ENCODE measurements at regions not wholly inside any gene's neighbourhood (a gene's known extent, or its start where the extent isn't known, plus 50 kb on each side); places are given as distances from the start of the nearest gene placed in this dataset.

- H3K4me1 ChIP-seq (ENCODE audit: insufficient read depth) = no peaks in the 10 kb centered on the region
- no peak for DNase-seq (ENCODE audit: extremely low spot score)
- WGBS = 21% methylated on average over 16 of the region's 16 CpGs
- no peaks in the 10 kb centered on the region for H3K36me3 ChIP-seq (ENCODE audit: insufficient read depth)
- no peak overlapping the region for H3K4me3 ChIP-seq (ENCODE audit: low read depth, low read length)
- no peak overlapping the region for H3K27ac ChIP-seq (ENCODE audit: low read depth)
These were observed 94.1 kb downstream of the SIK1 start for GRCh38 chr21:43332861-43333297.

DNA sequence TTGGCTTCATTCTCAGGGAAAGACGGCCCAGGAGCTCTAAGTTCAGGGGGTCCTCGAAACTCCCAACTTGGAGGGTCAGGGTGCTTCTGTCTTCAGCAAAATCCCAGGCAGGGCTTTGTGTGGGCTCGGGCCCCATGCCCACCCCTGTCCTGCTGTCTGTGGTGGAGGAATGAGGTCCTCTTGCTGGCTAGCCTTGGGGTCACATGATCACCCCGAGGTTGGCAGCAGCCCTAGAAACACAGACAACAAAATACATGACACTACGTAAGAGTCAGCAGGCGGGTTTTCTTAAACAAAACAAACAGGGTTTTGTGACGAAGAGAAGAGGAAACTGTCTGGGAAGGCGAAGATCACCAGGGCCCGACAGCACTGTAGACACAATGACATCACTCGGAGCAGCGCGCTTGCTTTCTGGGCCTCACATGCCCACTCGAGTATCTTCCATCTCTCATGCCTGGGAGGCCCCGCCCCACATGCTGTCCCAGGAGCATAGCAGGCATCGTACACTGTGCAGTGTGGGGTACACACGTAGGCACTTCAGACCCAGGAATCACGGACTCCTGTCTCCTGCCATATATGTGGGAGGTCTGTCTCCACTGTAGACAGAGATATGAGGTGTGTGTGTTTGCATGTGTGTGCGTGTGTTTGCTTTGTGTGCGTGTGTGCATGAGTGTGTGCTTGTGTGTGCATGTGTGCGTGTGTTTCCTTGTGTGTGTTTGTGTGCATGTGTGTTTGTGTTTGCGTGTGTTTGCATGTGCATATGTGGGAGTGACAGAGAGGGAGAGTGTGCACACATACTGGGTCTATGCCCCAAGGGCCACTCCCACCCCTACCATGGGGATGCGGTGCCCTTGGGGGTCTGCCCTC is 94.7 kb downstream of the SIK1 start:
- Histone ChIP-seq H3K4me1 (ENCODE audit: insufficient read depth) (no peaks in the 10 kb centered on the region), H3K27ac (ENCODE audit: low read depth) (no peak overlapping the region), H3K36me3 (ENCODE audit: insufficient read depth) (no peaks in the 10 kb centered on the region), H3K4me3 (ENCODE audit: low read depth, low read length) (no peak overlapping the region)
- WGBS = 52% methylated on average over 22 of the region's 22 CpGs
- DNase-seq (ENCODE audit: extremely low spot score) = no peak

GRCh38 chr21:43331111-43331961 is 95.6 kb downstream of the SIK1 start:
- no peak for DNase-seq (ENCODE audit: extremely low spot score)
- Histone ChIP-seq H3K27ac (ENCODE audit: low read depth) (no peak overlapping the region), H3K4me3 (ENCODE audit: low read depth, low read length) (no peak overlapping the region), H3K36me3 (ENCODE audit: insufficient read depth) (no peaks in the 10 kb centered on the region), H3K4me1 (ENCODE audit: insufficient read depth) (no peaks in the 10 kb centered on the region)
- 84% methylated on average over 26 of the region's 26 CpGs for WGBS

- Histone ChIP-seq H3K27ac (ENCODE audit: low read depth) (no peak overlapping the region), H3K36me3 (ENCODE audit: insufficient read depth) (no peaks in the 10 kb centered on the region), H3K4me3 (ENCODE audit: low read depth, low read length) (no peak overlapping the region), H3K4me1 (ENCODE audit: insufficient read depth) (no peaks in the 10 kb centered on the region)
- 91% methylated on average over 15 of the region's 15 CpGs for WGBS
- DNase-seq (ENCODE audit: extremely low spot score) = no peak
These were observed 96.5 kb downstream of the SIK1 start for GRCh38 chr21:43330306-43330881.

DNA sequence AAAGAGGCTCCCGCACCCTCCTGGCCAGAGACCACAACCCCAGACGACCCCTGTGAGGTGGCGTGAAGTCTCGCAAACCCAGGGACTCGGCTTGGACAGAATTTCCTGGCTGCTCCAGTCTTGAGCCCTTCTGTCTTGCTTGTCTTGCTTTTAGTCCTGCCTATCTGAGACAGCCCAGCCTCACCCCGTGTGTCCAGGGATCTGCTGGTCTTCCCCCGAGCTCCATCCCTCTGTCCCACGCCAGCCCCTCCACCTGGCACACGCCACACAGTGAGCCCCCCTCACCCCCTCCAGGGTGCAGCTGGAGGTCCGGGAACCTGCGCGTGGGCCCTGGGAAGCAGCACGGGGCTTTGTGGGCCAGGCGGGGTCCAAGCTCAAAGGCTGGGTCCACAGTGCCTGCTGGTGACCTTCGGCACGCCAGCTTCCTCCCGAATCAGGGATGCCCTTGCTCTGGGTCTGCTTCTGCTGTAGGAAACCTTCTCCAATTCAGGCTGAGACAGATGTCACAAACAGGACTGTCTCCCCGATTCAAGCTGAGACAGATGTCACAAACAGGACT is 97.1 kb downstream of the SIK1 start:
- no peak for DNase-seq (ENCODE audit: extremely low spot score)
- H3K4me3 ChIP-seq (ENCODE audit: low read depth, low read length) = no peak overlapping the region
- H3K36me3 ChIP-seq (ENCODE audit: insufficient read depth) = no peaks in the 10 kb centered on the region
- H3K27ac ChIP-seq (ENCODE audit: low read depth) = no peak overlapping the region
- WGBS = 81% methylated on average over 18 of the region's 18 CpGs
- no peaks in the 10 kb centered on the region for H3K4me1 ChIP-seq (ENCODE audit: insufficient read depth)

- no peaks in the 10 kb centered on the region for H3K36me3 ChIP-seq (ENCODE audit: insufficient read depth)
- no peak overlapping the region for H3K4me3 ChIP-seq (ENCODE audit: low read depth, low read length)
- H3K4me1 ChIP-seq (ENCODE audit: insufficient read depth) = no peaks in the 10 kb centered on the region
- 84% methylated on average over 22 of the region's 22 CpGs for WGBS
- no peak for DNase-seq (ENCODE audit: extremely low spot score)
- no peak overlapping the region for H3K27ac ChIP-seq (ENCODE audit: low read depth)
These were observed 97.8 kb downstream of the SIK1 start for GRCh38 chr21:43328958-43329691.

DNA sequence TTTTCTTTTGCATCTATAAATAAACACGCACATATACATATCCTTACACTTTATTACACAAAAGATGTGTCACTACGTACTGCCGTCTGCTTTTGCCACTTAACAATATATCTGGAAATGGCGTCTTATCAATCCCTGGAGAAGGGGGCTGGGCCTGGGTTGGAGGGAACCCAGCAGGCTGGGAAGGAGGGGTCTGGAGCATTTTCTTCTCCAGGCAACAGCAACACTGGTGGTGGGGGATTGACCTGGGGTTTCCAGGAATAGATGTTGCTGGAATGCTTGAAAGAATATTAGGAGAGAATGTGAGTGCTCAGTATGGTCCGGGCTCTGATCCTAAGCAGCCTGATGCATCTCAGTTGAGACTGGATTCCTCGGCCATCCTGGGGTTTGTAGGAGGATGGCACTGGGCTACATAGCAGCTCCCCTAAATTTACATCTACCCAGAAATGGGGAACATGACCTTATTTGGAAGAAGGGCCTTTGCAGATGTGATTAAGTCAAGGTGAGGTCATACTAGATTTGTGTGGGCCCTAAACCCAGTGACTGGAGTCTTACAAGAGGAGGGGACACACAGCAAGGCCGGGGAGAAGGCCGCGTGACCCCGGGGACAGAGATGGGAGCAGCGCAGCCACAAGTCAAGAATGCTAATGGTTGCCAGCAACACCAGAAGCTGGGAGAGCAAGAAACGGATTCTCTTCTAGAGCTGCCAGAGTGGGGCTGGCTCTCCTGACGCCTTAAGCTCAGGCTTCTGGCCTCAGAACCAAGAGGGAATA is 98.6 kb downstream of the SIK1 start:
- no peak for DNase-seq (ENCODE audit: extremely low spot score)
- no peaks in the 10 kb centered on the region for H3K36me3 ChIP-seq (ENCODE audit: insufficient read depth)
- no peak overlapping the region for H3K27ac ChIP-seq (ENCODE audit: low read depth)
- WGBS = 79% methylated on average over 13 of the region's 13 CpGs
- no peak overlapping the region for H3K4me3 ChIP-seq (ENCODE audit: low read depth, low read length)
- H3K4me1 ChIP-seq (ENCODE audit: insufficient read depth) = no peaks in the 10 kb centered on the region

GRCh38 chr21:43325968-43326715 is 100.8 kb downstream of the SIK1 start:
- no peak for DNase-seq (ENCODE audit: extremely low spot score)
- 73% methylated on average over 11 of the region's 11 CpGs for WGBS

DNA sequence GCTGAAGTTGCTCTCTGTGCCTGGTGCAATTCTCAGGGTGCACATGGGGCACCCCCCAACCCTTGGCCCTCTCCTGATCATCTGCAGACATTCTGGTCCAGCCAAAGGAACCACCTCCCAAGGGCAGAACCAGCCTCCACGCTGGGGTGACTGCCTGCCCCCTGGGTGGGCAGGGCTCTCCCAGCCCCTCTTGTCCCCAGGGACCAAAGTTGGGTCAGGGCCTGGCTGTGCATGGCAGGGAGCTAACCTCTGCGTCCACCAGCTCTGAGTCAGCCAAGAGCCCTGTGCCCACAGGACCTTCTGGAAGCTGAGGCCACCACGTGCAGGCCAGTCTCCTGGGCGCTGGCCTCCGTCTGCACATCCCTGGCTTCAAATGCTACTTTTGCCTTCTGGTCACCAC is 101.9 kb downstream of the SIK1 start:
- H3K36me3 ChIP-seq (ENCODE audit: insufficient read depth) = no peaks in the 10 kb centered on the region
- no peak overlapping the region for H3K4me3 ChIP-seq (ENCODE audit: low read depth, low read length)
- no peak for DNase-seq (ENCODE audit: extremely low spot score)
- WGBS = 94% methylated on average over 5 of the region's 5 CpGs
- no peaks in the 10 kb centered on the region for H3K4me1 ChIP-seq (ENCODE audit: insufficient read depth)
- H3K27ac ChIP-seq (ENCODE audit: low read depth) = no peak overlapping the region

More at GRCh38 chr21:43325968-43326715, 100.8 kb downstream of the SIK1 start:
- H3K4me1 ChIP-seq (ENCODE audit: insufficient read depth) = no peaks in the 10 kb centered on the region
- no peaks in the 10 kb centered on the region for H3K36me3 ChIP-seq (ENCODE audit: insufficient read depth)
- no peak overlapping the region for H3K27ac ChIP-seq (ENCODE audit: low read depth)
- no peak overlapping the region for H3K4me3 ChIP-seq (ENCODE audit: low read depth, low read length)

DNA sequence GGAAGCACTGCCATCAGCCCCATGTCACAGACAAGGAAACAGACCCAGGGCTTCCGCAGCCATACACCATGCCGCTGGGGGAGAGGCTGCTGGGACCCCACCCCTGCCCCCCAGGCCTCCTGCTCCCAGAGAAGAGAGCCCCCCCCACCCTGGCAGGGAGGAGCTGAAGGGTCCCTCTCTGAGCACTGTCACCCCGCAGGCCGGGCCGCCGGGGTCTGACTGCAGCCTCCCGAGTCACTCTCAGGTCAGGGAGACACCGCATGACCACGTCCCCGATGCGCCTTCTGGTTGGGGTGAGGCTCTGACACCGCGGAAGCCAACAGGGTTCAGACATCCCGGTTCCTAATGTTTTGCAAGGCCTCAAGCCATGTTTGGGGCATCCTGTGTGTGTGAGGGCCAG is 102.3 kb downstream of the SIK1 start:
- Histone ChIP-seq H3K27ac (ENCODE audit: low read depth) (no peak overlapping the region), H3K4me1 (ENCODE audit: insufficient read depth) (no peaks in the 10 kb centered on the region), H3K36me3 (ENCODE audit: insufficient read depth) (no peaks in the 10 kb centered on the region), H3K4me3 (ENCODE audit: low read depth, low read length) (no peak overlapping the region)
- no peak for DNase-seq (ENCODE audit: extremely low spot score)
- 91% methylated on average over 14 of the region's 14 CpGs for WGBS

GRCh38 chr21:43323244-43324005 is 103.5 kb downstream of the SIK1 start:
- Histone ChIP-seq H3K27ac (ENCODE audit: low read depth) (no peak overlapping the region), H3K36me3 (ENCODE audit: insufficient read depth) (no peaks in the 10 kb centered on the region), H3K4me1 (ENCODE audit: insufficient read depth) (no peaks in the 10 kb centered on the region), H3K4me3 (ENCODE audit: low read depth, low read length) (no peak overlapping the region)
- no peak for DNase-seq (ENCODE audit: extremely low spot score)
- WGBS = 77% methylated on average over 23 of the region's 23 CpGs
